Right lobe of liver (tissue), 6 donors: ENCODE measurements at regions not wholly inside any gene's neighbourhood (a gene's known extent, or its start where the extent isn't known, plus 50 kb on each side); places are given as distances from the start of the nearest gene placed in this dataset.

Source experiments
- ATAC-seq, 4 donors: fragments of 200-7000 bp; cut with Tn5 transposase; one replicate each; pipeline ENCODE4 v1.9.1; 2020; ENCODE audit warnings: mild to moderate bottlenecking in 4 of 4, moderate library complexity in 4 of 4
- DNase-seq, 3 donors: peaks; one replicate each; pipeline ENCODE4 v3.0.0-alpha.2; 2020
- H3K27ac ChIP-seq, 3 donors: fragments of 200-600 bp; one replicate each; pipeline ENCODE4 v1.8.0; 2022
- H3K27me3 ChIP-seq, 2 donors: fragments of 200-600 bp; one replicate each; pipeline ENCODE4 v1.8.0; 2022
- H3K36me3 ChIP-seq, 4 donors: fragments of 200-600 bp; sonication (generic) in 1 of 4; one replicate each; pipeline versions ENCODE4 v1.5.1 to v1.8.0; 2017 to 2022; ENCODE audit warnings: control low read depth in 1 of 4
- H3K4me1 ChIP-seq, 4 donors: fragments of 200-600 bp; sonication (generic) in 1 of 4; one replicate each; pipeline versions ENCODE4 v1.5.1 to v1.8.0; 2017 to 2022; ENCODE audit warnings: control low read depth in 1 of 4
- H3K4me3 ChIP-seq, 3 donors: fragments of 200-600 bp; one replicate each; pipeline ENCODE4 v1.8.0; 2022
- H3K9me3 ChIP-seq, 4 donors: fragments of 200-600 bp; sonication (generic) in 1 of 4; one replicate each; pipeline versions ENCODE4 v1.5.1 to v1.8.0; 2017 to 2022; ENCODE audit warnings: control low read depth in 1 of 4
- POLR2A ChIP-seq: fragments of 450-650 bp; IDR thresholded peaks from one replicate; pipeline ENCODE4 v1.6.1; 2017; ENCODE audit warnings: antibody characterized with exemption, mild to moderate bottlenecking
- WGBS: methylation state at CpG from one replicate; pipeline ENCODE4 v1.1.6; 2018; ENCODE audit warnings: low coverage, low lambda C conversion rate; ENCODE audit not compliant: insufficient coverage; ENCODE audit errors: missing lambda C conversion rate; 5-methylcytosine and 5-hydroxymethylcytosine counted together
- intact Hi-C, 2 donors: fragments of 100-400 bp; cut with DNase I; formaldehyde crosslinking; loops; one replicate each; pipeline versions ENCODE4 v1.11.2 to v1.14.1; 2022
- TF ChIP-seq, protein P1 (sequence below), 4 donors: fragments of 200-600 bp in 3 of 4; fragments of 450-650 bp in 1 of 4; IDR thresholded peaks; one replicate each; pipeline versions ENCODE4 v1.5.1 to v1.8.0; 2016 to 2022; ENCODE audit warnings: antibody characterized with exemption in 4 of 4, mild to moderate bottlenecking in 2 of 4
- donor health status: DM: no; HTN: yes; CAD: no.
- donor health status: DM: no; HTN: no; CAD: no.
- donor health status: DM: no; HTN: no; CAD: no.
- donor health status: DM: no; HTN: yes; CAD: no.
- donor health status: DM: no; HTN: yes; CAD: no.

DNA sequence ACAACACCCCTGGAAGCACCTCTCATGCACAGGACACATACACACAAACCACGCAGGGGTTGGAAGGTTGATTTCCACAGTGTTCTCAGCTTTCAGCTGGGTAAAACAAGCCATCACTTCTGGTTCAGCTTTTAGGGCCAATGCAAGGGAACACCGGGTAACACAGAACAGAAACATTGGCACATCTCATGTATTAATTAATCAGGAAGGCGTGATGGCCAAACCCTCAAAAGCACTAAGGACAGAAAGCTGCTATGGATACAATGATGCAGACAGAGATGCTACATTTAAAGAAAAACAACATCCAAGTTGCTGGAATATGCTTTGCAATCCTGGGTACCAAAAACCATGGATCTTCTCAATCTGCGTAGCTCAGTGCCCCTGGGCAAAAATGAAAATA lies 104.3 kb upstream of the BEND6 start:
- no peak overlapping the region for H3K27ac ChIP-seq
- no peaks in the 10 kb centered on the region for H3K9me3 ChIP-seq
- ATAC-seq (no peak), DNase-seq (no peak)
- intact Hi-C loops: no loop called here
- peak overlapping the region in 1 of 3 donors; percentile 41 for H3K4me3 ChIP-seq
- TF ChIP-seq, protein P1, sequence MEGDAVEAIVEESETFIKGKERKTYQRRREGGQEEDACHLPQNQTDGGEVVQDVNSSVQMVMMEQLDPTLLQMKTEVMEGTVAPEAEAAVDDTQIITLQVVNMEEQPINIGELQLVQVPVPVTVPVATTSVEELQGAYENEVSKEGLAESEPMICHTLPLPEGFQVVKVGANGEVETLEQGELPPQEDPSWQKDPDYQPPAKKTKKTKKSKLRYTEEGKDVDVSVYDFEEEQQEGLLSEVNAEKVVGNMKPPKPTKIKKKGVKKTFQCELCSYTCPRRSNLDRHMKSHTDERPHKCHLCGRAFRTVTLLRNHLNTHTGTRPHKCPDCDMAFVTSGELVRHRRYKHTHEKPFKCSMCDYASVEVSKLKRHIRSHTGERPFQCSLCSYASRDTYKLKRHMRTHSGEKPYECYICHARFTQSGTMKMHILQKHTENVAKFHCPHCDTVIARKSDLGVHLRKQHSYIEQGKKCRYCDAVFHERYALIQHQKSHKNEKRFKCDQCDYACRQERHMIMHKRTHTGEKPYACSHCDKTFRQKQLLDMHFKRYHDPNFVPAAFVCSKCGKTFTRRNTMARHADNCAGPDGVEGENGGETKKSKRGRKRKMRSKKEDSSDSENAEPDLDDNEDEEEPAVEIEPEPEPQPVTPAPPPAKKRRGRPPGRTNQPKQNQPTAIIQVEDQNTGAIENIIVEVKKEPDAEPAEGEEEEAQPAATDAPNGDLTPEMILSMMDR (IDR thresholded peaks at IDR 0.05): no peak
- no peak for TF ChIP-seq POLR2A
- peaks cover 0 to 9% (median 0%) of the 10 kb centered on the region in 4 donors for H3K4me1 ChIP-seq
- H3K27me3 ChIP-seq: no peaks in the 10 kb centered on the region
- no peaks in the 10 kb centered on the region for H3K36me3 ChIP-seq
- 49% methylated on average over 4 of the region's 4 CpGs for WGBS

DNA sequence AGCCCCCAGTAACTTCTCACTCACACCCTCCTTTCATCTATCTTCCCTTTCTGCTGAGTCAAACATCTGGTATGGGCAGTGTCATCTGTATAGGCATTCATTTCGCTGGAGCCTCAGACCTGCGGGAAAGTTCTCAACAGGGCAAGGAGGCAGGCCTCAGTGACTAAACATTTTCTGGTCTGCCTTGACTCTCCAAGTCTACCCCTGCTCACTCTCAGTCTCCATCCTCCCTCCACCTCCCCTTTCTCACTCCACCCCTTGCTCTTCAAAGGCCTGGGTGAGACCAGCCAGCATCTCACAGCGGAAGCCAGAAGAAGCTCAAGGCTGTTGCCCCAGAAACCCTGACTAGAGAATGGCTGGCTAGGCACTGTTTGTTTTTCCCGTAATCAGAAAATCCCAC lies 105.0 kb upstream of the BEND6 start:
- H3K4me1 ChIP-seq: peaks cover 0 to 9% (median 0%) of the 10 kb centered on the region in 4 donors
- intact Hi-C loops: no loop called here
- TF ChIP-seq, protein P1 (IDR thresholded peaks at IDR 0.05): no peak
- TF ChIP-seq POLR2A: no peak
- H3K36me3 ChIP-seq: no peaks in the 10 kb centered on the region
- DNase-seq: no peak
- no peak overlapping the region for H3K4me3 ChIP-seq
- WGBS: 71% methylated on average over 2 of the region's 4 CpGs
- H3K27me3 ChIP-seq: no peaks in the 10 kb centered on the region
- no peaks in the 10 kb centered on the region for H3K9me3 ChIP-seq
- no peak overlapping the region for H3K27ac ChIP-seq
- no peak for ATAC-seq

DNA sequence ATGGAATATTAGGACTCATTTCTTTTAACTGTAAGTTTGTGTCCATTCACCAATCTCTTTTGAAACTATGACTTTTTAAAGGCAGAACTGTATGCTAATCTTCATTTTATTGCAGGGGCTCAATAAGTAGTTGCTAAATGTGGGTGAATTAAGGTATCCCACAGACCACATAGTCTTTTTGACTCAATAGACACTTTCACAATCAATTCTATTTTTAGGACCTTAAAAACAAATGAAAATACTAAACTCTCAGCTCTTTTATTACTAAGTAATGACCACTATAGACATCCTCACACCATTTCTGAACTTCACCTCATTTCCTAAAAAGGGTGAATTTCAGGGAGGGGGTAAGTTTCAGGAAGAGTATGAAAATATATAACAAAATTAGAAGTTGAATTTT lies 106.8 kb upstream of the BEND6 start:
- DNase-seq (no peak), ATAC-seq (no peak)
- TF ChIP-seq, protein P1 (IDR thresholded peaks at IDR 0.05): no peak
- TF ChIP-seq POLR2A: no peak
- Histone ChIP-seq H3K9me3 (no peaks in the 10 kb centered on the region), H3K4me3 (no peak overlapping the region), H3K27me3 (peaks cover 0 to 4% of the 10 kb centered on the region in 2 donors), H3K4me1 (peaks cover 0 to 19% (median 0%) of the 10 kb centered on the region in 4 donors), H3K36me3 (no peaks in the 10 kb centered on the region), H3K27ac (no peak overlapping the region)
- intact Hi-C loops: no loop called here

DNA sequence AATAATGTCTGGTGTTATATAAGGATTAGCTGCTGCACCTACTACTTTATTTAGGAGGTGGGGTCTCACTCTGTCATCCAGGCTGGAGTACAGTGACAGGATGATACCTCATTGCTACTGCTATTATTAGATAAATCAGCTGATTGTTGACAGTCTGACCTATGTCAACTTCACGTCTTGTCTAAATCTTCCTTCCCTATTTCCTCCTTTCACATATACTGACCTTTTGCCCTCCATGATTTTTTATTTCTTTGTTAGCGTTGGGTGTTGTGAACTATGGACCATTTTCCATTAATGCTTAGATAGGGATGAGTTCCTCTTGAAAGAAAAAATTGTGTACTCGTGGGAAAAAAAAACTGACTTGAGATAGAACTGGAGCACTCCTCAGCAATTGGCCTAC lies 109.9 kb upstream of the BEND6 start:
- 37% methylated on average over 3 of the region's 3 CpGs for WGBS
- DNase-seq: no peak

More for the DNA sequence above, 109.9 kb upstream of the BEND6 start:
- H3K4me3 ChIP-seq: no peak overlapping the region
- peak in 2 of 4 donors; percentile 11 to 19 for ATAC-seq
- intact Hi-C loops: no loop called here
- H3K27ac ChIP-seq: no peak overlapping the region
- no peaks in the 10 kb centered on the region for H3K36me3 ChIP-seq
- peaks cover 3 to 4% of the 10 kb centered on the region in 2 donors for H3K27me3 ChIP-seq
- no peaks in the 10 kb centered on the region for H3K9me3 ChIP-seq
- TF ChIP-seq, protein P1 (IDR thresholded peaks at IDR 0.05): no peak
- TF ChIP-seq POLR2A: no peak
- peaks cover 0 to 14% (median 0%) of the 10 kb centered on the region in 4 donors for H3K4me1 ChIP-seq
